Naive thymus-derived CD4-positive, alpha-beta T cell (primary cell): ENCODE measurements at regions not wholly inside any gene's neighbourhood (a gene's known extent, or its start where the extent isn't known, plus 50 kb on each side); places are given as distances from the start of the nearest gene placed in this dataset.
A peak's percentile ranks its signal among the peaks of the same experiment; 100 is the strongest.
"Not testable (repeated sequence)": the region's sequence is repeated elsewhere in the genome, so short reads cannot be mapped to it uniquely, and the experiment has no call there.

Experiments
- ATAC-seq: fragments of 150-1000 bp; cut with Tn5 transposase; 2 replicates; pipeline ENCODE4 v1.10.0; 2021; ENCODE audit warnings: mild to moderate bottlenecking, moderate library complexity
- CTCF ChIA-PET: fragments of 350-600 bp; sonication (Branson Sonifier 250); formaldehyde crosslinking; loops from one replicate; lab custom pipeline; 2021; ENCODE audit warnings: antibody characterized with exemption; lab: Charles Lee
- POLR2A ChIA-PET: fragments of 350-600 bp; sonication (Branson Sonifier 250); formaldehyde crosslinking; loops from one replicate; lab custom pipeline; 2021; ENCODE audit warnings: antibody characterized with exemption, inconsistent platforms; lab: Charles Lee
- DNase-seq, 9 donors: peaks; one replicate each; pipeline versions ENCODE4 v3.0.0 to v3.0.0-alpha.2; 2020 to 2022; ENCODE audit warnings: mixed read lengths in 1 of 9
- H3K27ac ChIP-seq: one replicate; pipeline ENCODE4 v1.7.0; 2013; ENCODE audit warnings: mild to moderate bottlenecking, low read depth, low read length, moderate library complexity
- H3K27me3 ChIP-seq, 2 donors: one replicate each; pipeline ENCODE4 v1.7.0; 2013; ENCODE audit warnings: low read length in 2 of 2, mild to moderate bottlenecking in 2 of 2, moderate library complexity in 2 of 2; ENCODE audit not compliant: control insufficient read depth in 2 of 2, insufficient read depth in 2 of 2
- H3K36me3 ChIP-seq, 3 experiments: 1 replicate in 2 of 3; 2 replicates in 1 of 3; pipeline ENCODE4 v1.7.0; 2013; ENCODE audit warnings: low read length in 3 of 3, mild to moderate bottlenecking in 3 of 3, moderate library complexity in 1 of 3; ENCODE audit not compliant: insufficient read depth in 3 of 3, control insufficient read depth in 2 of 3
- H3K4me1 ChIP-seq, 2 donors: one replicate each; pipeline ENCODE4 v1.7.0; 2013; ENCODE audit warnings: low read length in 2 of 2, mild to moderate bottlenecking in 2 of 2, moderate library complexity in 1 of 2; ENCODE audit not compliant: control insufficient read depth in 2 of 2, insufficient read depth in 2 of 2
- H3K4me3 ChIP-seq: 2 replicates; pipeline ENCODE4 v1.7.0; 2013; ENCODE audit warnings: mild to moderate bottlenecking, low read length
- H3K9me3 ChIP-seq, 3 experiments: 1 replicate in 2 of 3; 2 replicates in 1 of 3; pipeline ENCODE4 v1.7.0; 2013; ENCODE audit warnings: low read length in 3 of 3; ENCODE audit not compliant: control insufficient read depth in 2 of 3
- H3K27ac Mint-ChIP-seq, 9 donors: one replicate each; pipeline ENCODE4 v1.8.0; 2020 to 2022; ENCODE audit warnings: mixed read lengths in 9 of 9, mild to moderate bottlenecking in 8 of 9, moderate library complexity in 5 of 9, inconsistent platforms in 2 of 9
- H3K27me3 Mint-ChIP-seq, 5 donors: one replicate each; pipeline ENCODE4 v1.8.0; 2021 to 2022; ENCODE audit warnings: mixed read lengths in 5 of 5, mild to moderate bottlenecking in 1 of 5
- H3K36me3 Mint-ChIP-seq, 5 donors: one replicate each; pipeline ENCODE4 v1.8.0; 2020 to 2022; ENCODE audit warnings: mixed read lengths in 5 of 5, mild to moderate bottlenecking in 3 of 5, inconsistent platforms in 1 of 5
- H3K4me1 Mint-ChIP-seq, 7 donors: one replicate each; pipeline ENCODE4 v1.8.0; 2020 to 2022; ENCODE audit warnings: mixed read lengths in 7 of 7, mild to moderate bottlenecking in 3 of 7, inconsistent platforms in 1 of 7
- H3K4me3 Mint-ChIP-seq, 10 donors: one replicate each; pipeline ENCODE4 v1.8.0; 2020 to 2022; ENCODE audit warnings: mild to moderate bottlenecking in 10 of 10, mixed read lengths in 10 of 10, moderate library complexity in 6 of 10, inconsistent platforms in 2 of 10
- H3K9me3 Mint-ChIP-seq, 11 donors: one replicate each; pipeline ENCODE4 v1.8.0; 2020 to 2022; ENCODE audit warnings: mixed read lengths in 11 of 11, mild to moderate bottlenecking in 4 of 11, inconsistent platforms in 1 of 11, moderate library complexity in 1 of 11
- intact Hi-C, 2 donors: fragments of 100-400 bp; cut with micrococcal nuclease; formaldehyde crosslinking; loops; one replicate each; pipeline ENCODE4 v1.15.1; 2023

DNA sequence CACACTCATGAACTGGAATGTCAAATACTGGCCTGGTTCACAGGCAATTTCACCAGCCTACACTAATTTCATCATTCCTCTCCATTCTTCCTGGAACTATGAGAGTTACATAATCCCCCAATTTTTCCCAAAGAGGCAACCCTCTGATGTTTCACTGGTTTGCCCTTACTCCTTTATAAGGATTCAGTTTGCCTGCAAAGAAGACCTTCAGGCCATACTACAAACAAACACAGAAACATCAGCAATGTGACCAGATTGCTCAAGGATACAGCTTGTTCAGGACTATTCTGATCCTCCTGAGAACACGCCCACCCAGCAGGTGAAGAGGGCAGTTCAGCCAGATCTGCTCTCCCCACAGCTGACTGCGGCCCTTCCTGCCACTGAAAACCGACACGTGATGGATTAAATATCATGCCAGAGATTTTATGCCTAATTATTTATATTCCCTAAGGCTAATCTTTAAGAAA lies 215.5 kb downstream of the ETAA1 start:
- no peak overlapping the region for H3K4me3 Mint-ChIP-seq
- H3K27me3 Mint-ChIP-seq: peaks cover 0 to 6% (median 0%) of the 10 kb centered on the region in 5 donors
- H3K27ac Mint-ChIP-seq: no peak overlapping the region
- Histone ChIP-seq H3K36me3 (no peaks in the 10 kb centered on the region), H3K27ac (no peak overlapping the region), H3K4me3 (no peak overlapping the region), H3K4me1 (no peaks in the 10 kb centered on the region), H3K27me3 (no peaks in the 10 kb centered on the region), H3K9me3 (no peaks in the 10 kb centered on the region)
- ATAC-seq (no peak), DNase-seq (no peak)
- intact Hi-C loops: no loop called here
- H3K9me3 Mint-ChIP-seq: peaks cover 0 to 2% (median 0%) of the 10 kb centered on the region in 11 donors
- POLR2A ChIA-PET: no interaction called here
- no peaks in the 10 kb centered on the region for H3K36me3 Mint-ChIP-seq
- CTCF ChIA-PET: no interaction called here
- H3K4me1 Mint-ChIP-seq: no peaks in the 10 kb centered on the region

DNA sequence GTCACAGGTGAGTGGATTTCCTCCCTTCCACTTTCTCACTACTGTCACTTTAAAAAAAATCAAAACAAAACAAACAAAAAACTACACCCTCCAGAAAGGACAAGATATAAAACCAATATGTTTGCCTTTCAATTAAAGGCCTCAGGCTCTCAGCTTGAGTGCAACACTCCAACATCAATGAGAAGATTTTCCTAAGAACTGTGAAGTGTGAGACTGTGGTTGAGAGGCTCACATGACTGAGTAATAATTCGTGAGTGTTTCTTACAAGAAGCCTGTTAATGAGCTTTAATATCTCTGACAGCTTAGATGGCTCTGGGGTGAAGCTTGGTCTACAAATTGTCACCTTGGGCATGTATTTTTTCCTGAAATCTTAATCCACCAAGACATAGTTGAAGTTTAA lies 216.1 kb downstream of the ETAA1 start:
- Histone ChIP-seq H3K4me3 (no peak overlapping the region), H3K36me3 (no peaks in the 10 kb centered on the region), H3K27ac (no peak overlapping the region), H3K27me3 (no peaks in the 10 kb centered on the region), H3K4me1 (no peaks in the 10 kb centered on the region), H3K9me3 (no peaks in the 10 kb centered on the region)
- CTCF ChIA-PET: no interaction called here
- Mint-ChIP-seq H3K4me3 (no peak overlapping the region), H3K4me1 (no peaks in the 10 kb centered on the region), H3K27ac (no peak overlapping the region), H3K27me3 (peaks cover 0 to 6% (median 0%) of the 10 kb centered on the region in 5 donors), H3K9me3 (peaks cover 0 to 2% (median 0%) of the 10 kb centered on the region in 11 donors), H3K36me3 (no peaks in the 10 kb centered on the region)
- POLR2A ChIA-PET: no interaction called here
- ATAC-seq (no peak), DNase-seq (no peak)
- intact Hi-C loops: no loop called here

DNA sequence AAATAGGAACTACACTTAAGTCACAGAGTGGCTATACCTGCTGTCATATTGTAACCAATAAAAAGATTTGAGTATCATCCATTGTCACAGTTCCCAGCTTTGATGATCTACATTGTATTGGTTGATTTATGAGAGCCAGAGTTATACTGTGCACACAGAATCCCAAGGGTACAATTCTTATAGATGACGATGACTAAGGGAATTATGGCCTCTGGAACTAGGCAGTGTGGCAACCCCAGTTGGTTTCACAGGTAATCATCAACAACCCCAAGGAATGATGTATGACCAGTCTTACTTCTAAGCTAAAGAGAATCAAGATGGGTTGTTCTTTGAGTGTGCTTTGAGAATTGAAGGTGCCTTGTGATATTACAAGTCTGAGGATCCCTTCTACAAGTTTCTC lies 217.3 kb downstream of the ETAA1 start:
- Histone ChIP-seq H3K36me3 (no peaks in the 10 kb centered on the region), H3K9me3 (no peaks in the 10 kb centered on the region), H3K4me3 (no peak overlapping the region), H3K27ac (no peak overlapping the region), H3K4me1 (no peaks in the 10 kb centered on the region), H3K27me3 (no peaks in the 10 kb centered on the region)
- intact Hi-C loops: no loop called here
- no peak overlapping the region for H3K4me3 Mint-ChIP-seq
- peaks cover 0 to 6% (median 0%) of the 10 kb centered on the region in 5 donors for H3K27me3 Mint-ChIP-seq
- no peaks in the 10 kb centered on the region for H3K4me1 Mint-ChIP-seq
- peaks cover 0 to 2% (median 0%) of the 10 kb centered on the region in 11 donors for H3K9me3 Mint-ChIP-seq
- no peaks in the 10 kb centered on the region for H3K36me3 Mint-ChIP-seq
- POLR2A ChIA-PET: no interaction called here
- DNase-seq (no peak), ATAC-seq (no peak)
- CTCF ChIA-PET: no interaction called here
- H3K27ac Mint-ChIP-seq: no peak overlapping the region

DNA sequence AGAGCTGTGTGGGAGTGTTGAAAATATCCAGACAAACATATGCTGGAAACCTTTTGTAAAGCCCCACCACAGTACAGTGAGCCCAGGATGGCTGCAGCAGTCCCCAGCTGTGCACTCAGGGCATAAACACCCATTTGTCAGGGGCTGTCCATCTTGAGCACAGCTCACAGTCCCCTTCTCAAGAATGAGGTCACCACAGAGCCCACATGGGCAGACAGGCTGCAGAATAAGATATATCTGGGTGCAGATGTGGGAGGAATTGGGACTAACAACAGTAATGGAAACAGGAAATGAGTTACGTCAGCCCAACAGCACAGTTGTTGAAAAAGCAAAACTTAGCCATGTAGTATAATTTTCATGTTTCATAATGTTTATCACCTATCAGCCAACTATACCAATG lies 219.6 kb downstream of the ETAA1 start:
- Mint-ChIP-seq H3K9me3 (peaks cover 0 to 2% (median 0%) of the 10 kb centered on the region in 11 donors), H3K4me1 (no peaks in the 10 kb centered on the region), H3K27ac (no peak overlapping the region), H3K27me3 (peaks cover 0 to 6% (median 0%) of the 10 kb centered on the region in 5 donors), H3K36me3 (no peaks in the 10 kb centered on the region), H3K4me3 (no peak overlapping the region)
- Histone ChIP-seq H3K36me3 (no peaks in the 10 kb centered on the region), H3K27me3 (no peaks in the 10 kb centered on the region), H3K4me1 (no peaks in the 10 kb centered on the region), H3K27ac (no peak overlapping the region), H3K9me3 (no peaks in the 10 kb centered on the region), H3K4me3 (no peak overlapping the region)
- ChIA-PET CTCF (no interaction called here), POLR2A (no interaction called here)
- intact Hi-C loops: no loop called here
- ATAC-seq (peak; percentile 24), DNase-seq (no peak)

DNA sequence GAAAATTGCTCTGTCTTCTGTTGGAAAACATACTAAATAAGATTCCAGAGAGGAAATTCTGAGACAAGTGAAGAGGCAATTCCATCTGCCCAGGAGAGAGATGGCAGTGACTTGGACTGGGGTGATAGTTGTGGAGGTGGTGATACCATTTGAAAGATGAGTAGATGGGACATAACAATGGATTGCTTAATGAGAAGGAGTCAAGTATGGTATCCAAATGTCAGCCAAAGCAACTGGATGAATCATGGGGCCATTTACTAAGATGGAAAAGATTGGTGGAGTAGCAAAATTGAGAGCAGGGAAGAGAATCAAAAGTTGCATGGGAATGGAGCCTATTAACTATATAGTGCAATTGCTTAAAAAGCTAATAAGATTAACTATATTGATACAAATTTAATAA lies 222.1 kb downstream of the ETAA1 start:
- Mint-ChIP-seq H3K36me3 (no peaks in the 10 kb centered on the region), H3K27ac (no peak overlapping the region), H3K9me3 (peaks cover 0 to 6% (median 0%) of the 10 kb centered on the region in 11 donors), H3K4me3 (no peak overlapping the region), H3K4me1 (no peaks in the 10 kb centered on the region), H3K27me3 (no peaks in the 10 kb centered on the region)
- POLR2A ChIA-PET: no interaction called here
- H3K27me3 ChIP-seq: no peaks in the 10 kb centered on the region
- no peaks in the 10 kb centered on the region for H3K9me3 ChIP-seq
- intact Hi-C loops: no loop called here
- no peaks in the 10 kb centered on the region for H3K36me3 ChIP-seq
- DNase-seq: no peak
- no peak for ATAC-seq
- H3K4me1 ChIP-seq: no peaks in the 10 kb centered on the region
- CTCF ChIA-PET: no interaction called here
- no peak overlapping the region for H3K27ac ChIP-seq
- no peak overlapping the region for H3K4me3 ChIP-seq

DNA sequence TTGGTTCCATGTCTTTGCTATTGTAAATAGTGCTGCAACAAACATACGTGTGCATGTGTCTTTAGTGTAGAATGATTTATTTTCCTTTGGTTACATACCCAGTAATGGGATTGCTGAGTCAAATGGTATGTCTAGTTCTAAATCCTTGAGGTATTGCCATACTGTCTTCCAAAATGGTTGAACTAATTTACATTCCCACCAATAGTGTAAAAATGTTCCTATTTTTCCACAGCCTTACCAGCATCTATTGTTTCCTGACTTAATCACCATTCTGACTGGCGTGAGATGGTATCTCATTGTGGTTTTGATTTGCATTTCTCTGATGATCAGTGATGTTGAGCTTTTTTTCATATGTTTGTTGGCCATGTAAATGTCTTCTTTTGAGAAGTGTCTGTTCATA lies 226.6 kb downstream of the ETAA1 start:
- H3K27me3 ChIP-seq, H3K36me3 Mint-ChIP-seq, H3K4me3 ChIP-seq, H3K4me1 Mint-ChIP-seq, CTCF ChIA-PET, H3K4me3 Mint-ChIP-seq, H3K27ac ChIP-seq, DNase-seq, H3K9me3 ChIP-seq, H3K4me1 ChIP-seq, H3K36me3 ChIP-seq, H3K27ac Mint-ChIP-seq, ATAC-seq, POLR2A ChIA-PET, intact Hi-C loops, H3K27me3 Mint-ChIP-seq: not testable (repeated sequence)
- peaks cover 0 to 11% (median 1%) of the 10 kb centered on the region in 11 donors for H3K9me3 Mint-ChIP-seq

DNA sequence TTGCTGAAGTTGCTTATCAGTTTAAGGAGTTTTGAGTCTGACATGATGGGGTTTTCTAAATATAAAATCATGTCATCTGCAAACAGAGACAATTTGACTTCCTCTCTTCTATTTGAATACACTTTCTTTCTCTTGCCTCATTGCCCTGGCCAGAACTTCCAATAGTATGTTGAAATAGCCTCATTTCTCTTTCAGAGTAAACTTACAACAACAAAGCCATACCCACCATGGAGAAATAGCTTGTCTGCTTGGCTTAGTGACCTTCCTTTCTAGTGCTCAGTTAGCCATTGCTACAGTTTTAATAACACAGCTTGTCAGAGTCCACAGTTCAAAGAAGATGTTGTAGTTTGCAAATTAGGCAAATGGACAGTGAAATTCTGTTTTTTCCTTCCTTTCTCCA lies 228.0 kb downstream of the ETAA1 start:
- no peak overlapping the region for H3K27ac ChIP-seq
- ChIA-PET CTCF (no interaction called here), POLR2A (no interaction called here)
- H3K9me3 Mint-ChIP-seq: peaks cover 0 to 17% (median 2%) of the 10 kb centered on the region in 11 donors
- H3K4me1 ChIP-seq: no peaks in the 10 kb centered on the region
- H3K4me3 Mint-ChIP-seq: no peak overlapping the region
- peaks cover 0 to 6% (median 0%) of the 10 kb centered on the region in 5 donors for H3K27me3 Mint-ChIP-seq
- DNase-seq: no peak
- H3K36me3 ChIP-seq: no peaks in the 10 kb centered on the region
- H3K4me1 Mint-ChIP-seq: no peaks in the 10 kb centered on the region
- H3K27me3 ChIP-seq: no peaks in the 10 kb centered on the region
- H3K9me3 ChIP-seq: no peaks in the 10 kb centered on the region
- ATAC-seq: no peak
- H3K4me3 ChIP-seq: no peak overlapping the region
- intact Hi-C loops: no loop called here
- no peaks in the 10 kb centered on the region for H3K36me3 Mint-ChIP-seq
- no peak overlapping the region for H3K27ac Mint-ChIP-seq
